PC-9 (cell line): ENCODE measurements at regions not wholly inside any gene's neighbourhood (a gene's known extent, or its start where the extent isn't known, plus 50 kb on each side); places are given as distances from the start of the nearest gene placed in this dataset.
"Not testable (repeated sequence)": the region's sequence is repeated elsewhere in the genome, so short reads cannot be mapped to it uniquely, and the experiment has no call there.

Experiments used
- BruUV-seq: library from RNA; stranded (reverse); fragments of 400-500 nt; replicated peaks from 2 replicates; lab custom pipeline; 2021; lab: Mats Ljungman, UMichigan
- CTCF ChIA-PET: fragments of 300-600 bp; sonication (Branson Sonifier 250); formaldehyde crosslinking; loops from one replicate; lab custom pipeline; 2022; ENCODE audit warnings: antibody characterized with exemption; lab: Charles Lee
- POLR2A ChIA-PET: fragments of 300-600 bp; sonication (Branson Sonifier 250); formaldehyde crosslinking; loops from one replicate; lab custom pipeline; 2022; ENCODE audit warnings: antibody characterized with exemption; ENCODE audit not compliant: unreplicated experiment; lab: Charles Lee
- DNase-seq, 2 experiments: peaks; one replicate each; pipeline versions ENCODE4 v3.0.0 to v3.0.0-alpha.2; 2015 to 2022; ENCODE audit warnings: mixed read lengths in 1 of 2
- H2AFZ ChIP-seq: fragments of 200-600 bp; sonication (generic); 2 replicates; pipeline ENCODE4 v1.8.1; 2017; ENCODE audit warnings: antibody characterized with exemption
- H3F3A ChIP-seq: fragments of 200-600 bp; sonication (generic); 2 replicates; pipeline ENCODE4 v1.8.1; 2017; ENCODE audit warnings: antibody characterized with exemption, mild to moderate bottlenecking, low read depth; ENCODE audit not compliant: insufficient read depth
- H3K27ac ChIP-seq: fragments of 200-600 bp; sonication (generic); 2 replicates; pipeline ENCODE4 v1.6.1; 2016; ENCODE audit warnings: mixed run types
- H3K27me3 ChIP-seq: fragments of 200-600 bp; sonication (generic); 2 replicates; pipeline ENCODE4 v1.6.1; 2016; ENCODE audit warnings: low read depth, mixed run types; ENCODE audit not compliant: insufficient read depth
- H3K36me3 ChIP-seq: fragments of 200-600 bp; sonication (generic); 2 replicates; pipeline ENCODE4 v1.6.1; 2016; ENCODE audit warnings: low read depth, mixed run types
- H3K4me1 ChIP-seq: fragments of 200-600 bp; sonication (generic); replicated peaks from 2 replicates; pipeline ENCODE4 v1.6.1; 2016; ENCODE audit warnings: mixed run types; ENCODE audit not compliant: insufficient read depth
- H3K4me2 ChIP-seq: fragments of 200-600 bp; sonication (generic); 2 replicates; pipeline ENCODE4 v1.6.1; 2017; ENCODE audit warnings: mixed run types
- H3K4me3 ChIP-seq: fragments of 200-600 bp; sonication (generic); 2 replicates; pipeline ENCODE4 v1.6.1; 2016; ENCODE audit warnings: mixed run types
- H3K79me2 ChIP-seq: fragments of 200-600 bp; sonication (generic); 2 replicates; pipeline ENCODE4 v1.6.1; 2017; ENCODE audit warnings: low read depth, mixed run types
- H3K9me2 ChIP-seq: fragments of 200-600 bp; sonication (generic); 2 replicates; pipeline ENCODE4 v1.8.1; 2017; ENCODE audit warnings: mild to moderate bottlenecking; ENCODE audit not compliant: insufficient read depth
- H3K9me3 ChIP-seq: fragments of 200-600 bp; sonication (generic); 2 replicates; pipeline ENCODE4 v1.8.1; 2016; ENCODE audit warnings: low read depth; ENCODE audit not compliant: insufficient read depth
- H4K20me1 ChIP-seq: fragments of 200-600 bp; sonication (generic); 2 replicates; pipeline ENCODE4 v1.8.1; 2017; ENCODE audit not compliant: insufficient read depth
- intact Hi-C: fragments of 100-400 bp; cut with micrococcal nuclease; formaldehyde crosslinking; loops from one replicate; pipeline ENCODE4 v1.10.0; 2022; ENCODE audit not compliant: unreplicated experiment

- H3F3A ChIP-seq, POLR2A ChIA-PET, BruUV-seq, H3K9me3 ChIP-seq, H3K4me1 ChIP-seq, CTCF ChIA-PET, intact Hi-C loops, H3K27ac ChIP-seq, H3K9me2 ChIP-seq, H4K20me1 ChIP-seq, DNase-seq, H3K27me3 ChIP-seq, H3K79me2 ChIP-seq, H3K4me3 ChIP-seq, H3K4me2 ChIP-seq, H3K36me3 ChIP-seq, H2AFZ ChIP-seq: not testable (repeated sequence)
Observed at GRCh38 chr16:29298307-29298706, 108.2 kb downstream of the NPIPB11 start.

DNA sequence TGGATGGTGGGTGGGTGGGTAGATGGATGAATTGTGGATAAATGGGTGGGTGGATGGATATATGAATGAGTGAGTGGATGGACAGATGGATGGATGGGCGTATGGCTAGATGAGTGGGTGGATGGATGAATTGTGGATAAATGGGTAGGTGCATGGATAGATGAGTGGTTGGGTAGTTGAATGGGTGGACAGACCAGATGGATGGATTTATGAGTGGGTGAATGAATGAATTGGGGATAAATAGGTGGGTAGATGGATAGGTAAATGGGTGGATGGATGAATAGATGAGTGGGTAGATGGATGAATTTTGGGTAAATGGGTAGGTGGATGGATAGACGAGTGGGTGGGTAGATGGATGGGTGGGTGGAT, 108.7 kb downstream of the NPIPB11 start:
- H3F3A ChIP-seq, H3K4me2 ChIP-seq, H3K36me3 ChIP-seq, H2AFZ ChIP-seq, H3K27me3 ChIP-seq, H4K20me1 ChIP-seq, H3K4me3 ChIP-seq, H3K9me3 ChIP-seq, POLR2A ChIA-PET, H3K79me2 ChIP-seq, H3K4me1 ChIP-seq, H3K9me2 ChIP-seq, DNase-seq, intact Hi-C loops, BruUV-seq, H3K27ac ChIP-seq, CTCF ChIA-PET: not testable (repeated sequence)

GRCh38 chr16:29297144-29297808, 109.2 kb downstream of the NPIPB11 start:
- H3K36me3 ChIP-seq, H3K4me3 ChIP-seq, DNase-seq, H3K27me3 ChIP-seq, H3K27ac ChIP-seq, H3F3A ChIP-seq, H2AFZ ChIP-seq, H3K79me2 ChIP-seq, H3K4me2 ChIP-seq, POLR2A ChIA-PET, intact Hi-C loops, CTCF ChIA-PET, H4K20me1 ChIP-seq, H3K9me3 ChIP-seq, H3K9me2 ChIP-seq, H3K4me1 ChIP-seq, BruUV-seq: not testable (repeated sequence)

GRCh38 chr16:29296176-29296575, 110.3 kb downstream of the NPIPB11 start:
- H3K4me3 ChIP-seq, H3K36me3 ChIP-seq, H3K79me2 ChIP-seq, BruUV-seq, intact Hi-C loops, H4K20me1 ChIP-seq, H2AFZ ChIP-seq, H3K4me2 ChIP-seq, H3K4me1 ChIP-seq, H3K9me3 ChIP-seq, DNase-seq, CTCF ChIA-PET, H3F3A ChIP-seq, H3K27me3 ChIP-seq, H3K27ac ChIP-seq, POLR2A ChIA-PET, H3K9me2 ChIP-seq: not testable (repeated sequence)

GRCh38 chr16:29294951-29295795, 111.3 kb downstream of the NPIPB11 start:
- H3K9me3 ChIP-seq, H3K4me2 ChIP-seq, intact Hi-C loops, H3K27ac ChIP-seq, H3K9me2 ChIP-seq, H4K20me1 ChIP-seq, H3K4me3 ChIP-seq, CTCF ChIA-PET, H3F3A ChIP-seq, H3K27me3 ChIP-seq, H3K79me2 ChIP-seq, H2AFZ ChIP-seq, BruUV-seq, DNase-seq, H3K36me3 ChIP-seq: not testable (repeated sequence)
- H3K4me1 ChIP-seq = peaks cover 12% of the 10 kb centered on the region
- POLR2A ChIA-PET = interaction anchor here (0.6 kb wide), 1 partner anchor 273 kb away, joined by 4 read pairs; no protein-coding TSS in a partner anchor

- H3K27ac ChIP-seq, H3K36me3 ChIP-seq, H4K20me1 ChIP-seq, H3K27me3 ChIP-seq, DNase-seq, H2AFZ ChIP-seq, H3K4me2 ChIP-seq, H3K9me2 ChIP-seq, H3K4me3 ChIP-seq, CTCF ChIA-PET, H3K79me2 ChIP-seq, POLR2A ChIA-PET, intact Hi-C loops, H3K9me3 ChIP-seq, H3F3A ChIP-seq, BruUV-seq: not testable (repeated sequence)
- H3K4me1 ChIP-seq = peaks cover 12% of the 10 kb centered on the region
Observed at GRCh38 chr16:29294400-29294933, 112.0 kb downstream of the NPIPB11 start.

DNA sequence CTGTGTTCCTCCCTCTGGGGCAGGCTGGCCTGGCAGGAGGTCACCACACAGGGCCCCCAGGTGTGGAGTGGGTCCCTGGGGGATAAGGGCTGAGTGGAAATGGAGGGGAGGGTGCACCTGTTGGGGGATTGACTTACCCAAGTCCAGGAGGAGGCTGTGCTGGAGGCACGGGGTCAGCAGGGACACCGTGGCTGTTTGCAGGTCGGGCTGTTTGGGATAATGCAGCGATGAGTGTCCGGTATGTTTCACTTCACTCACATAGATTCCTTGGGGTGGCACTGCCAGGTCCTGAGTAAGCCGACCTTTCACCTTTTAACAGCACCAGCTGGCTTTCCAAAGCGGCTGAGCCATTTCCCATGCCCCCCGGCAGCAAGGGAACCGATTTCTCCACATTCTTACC, 113.0 kb downstream of the NPIPB11 start:
- H3F3A ChIP-seq, H2AFZ ChIP-seq, H3K9me3 ChIP-seq, H3K4me3 ChIP-seq, H3K36me3 ChIP-seq, BruUV-seq, POLR2A ChIA-PET, H3K27me3 ChIP-seq, CTCF ChIA-PET, intact Hi-C loops, DNase-seq, H4K20me1 ChIP-seq, H3K27ac ChIP-seq, H3K79me2 ChIP-seq, H3K9me2 ChIP-seq, H3K4me2 ChIP-seq: not testable (repeated sequence)
- H3K4me1 ChIP-seq = peaks cover 12% of the 10 kb centered on the region
